Choroid plexus epithelial cell (primary cell): ENCODE measurements at regions not wholly inside any gene's neighbourhood (a gene's known extent, or its start where the extent isn't known, plus 50 kb on each side); places are given as distances from the start of the nearest gene placed in this dataset.

Experiments
- DNase-seq: peaks from one replicate; pipeline ENCODE4 v3.0.0-alpha.2; 2010; ENCODE audit warnings: low read depth
- H3K4me3 ChIP-seq: 2 replicates; pipeline ENCODE4 v1.5.1; 2011; ENCODE audit warnings: low read depth, mild to moderate bottlenecking, control low read depth, low read length, moderate library complexity
- CTCF ChIP-seq: conservative IDR thresholded peaks from 2 replicates; pipeline ENCODE4 v1.5.1; 2011; ENCODE audit warnings: low read depth, mild to moderate bottlenecking, control low read depth, inconsistent platforms, low read length, moderate library complexity

- TF ChIP-seq CTCF, result no peak
- no peak for DNase-seq
- H3K4me3 ChIP-seq, result no peak overlapping the region
These were observed 639.4 kb upstream of the INTU start for GRCh38 chr4:126993351-126993750.

GRCh38 chr4:126995235-126995634 is 637.5 kb upstream of the INTU start:
- no peak overlapping the region for H3K4me3 ChIP-seq
- no peak for TF ChIP-seq CTCF
- no peak for DNase-seq

DNA sequence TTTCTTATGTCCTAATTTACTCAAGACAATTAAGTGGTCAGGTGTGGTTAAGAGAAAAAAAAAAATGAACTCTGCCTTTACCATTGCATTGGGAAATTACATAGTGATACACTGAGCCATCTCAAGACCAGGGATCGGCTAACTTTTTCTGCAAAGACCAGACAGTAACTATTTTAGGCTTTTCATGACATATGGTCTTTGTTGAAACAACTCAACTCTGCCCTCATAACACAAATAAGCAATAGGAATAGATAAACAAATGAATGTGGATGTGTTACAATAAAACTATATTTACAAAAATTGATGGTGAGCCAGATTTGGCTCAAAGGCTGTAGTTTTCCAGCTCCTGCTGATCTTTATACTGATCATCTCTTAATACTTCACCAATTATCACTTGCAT is 632.6 kb upstream of the INTU start:
- TF ChIP-seq CTCF, result no peak
- peak; percentile 27 for DNase-seq

GRCh38 chr4:127000846-127001245 is 631.9 kb upstream of the INTU start:
- TF ChIP-seq CTCF, result no peak
- no peak for DNase-seq
- H3K4me3 ChIP-seq, result no peak overlapping the region

More for the DNA sequence above, 632.6 kb upstream of the INTU start:
- no peak overlapping the region for H3K4me3 ChIP-seq

GRCh38 chr4:127001933-127002332 is 630.8 kb upstream of the INTU start:
- DNase-seq, result no peak
- H3K4me3 ChIP-seq, result no peak overlapping the region
- no peak for TF ChIP-seq CTCF

DNA sequence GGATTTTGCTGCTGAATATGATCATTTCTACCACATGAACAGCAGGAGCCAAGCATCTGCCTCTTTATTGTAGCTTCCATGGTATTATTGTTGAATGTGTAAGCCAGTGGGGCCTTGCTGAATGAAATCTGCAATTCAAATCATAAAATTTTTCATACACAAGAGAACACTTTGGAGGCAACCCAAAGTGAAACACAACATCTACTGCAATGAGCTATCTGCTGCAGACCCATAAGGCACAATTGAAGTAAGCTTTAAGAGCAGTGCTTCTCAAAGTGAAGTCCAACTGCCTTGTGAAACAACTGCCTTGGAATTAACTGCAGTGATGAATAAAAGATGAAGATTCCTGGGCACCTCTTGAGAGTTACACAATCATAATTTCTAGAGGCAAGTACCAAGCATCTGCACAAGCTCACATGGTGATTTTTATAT is 626.3 kb upstream of the INTU start:
- no peak for TF ChIP-seq CTCF
- DNase-seq, result no peak
- H3K4me3 ChIP-seq, result no peak overlapping the region

DNA sequence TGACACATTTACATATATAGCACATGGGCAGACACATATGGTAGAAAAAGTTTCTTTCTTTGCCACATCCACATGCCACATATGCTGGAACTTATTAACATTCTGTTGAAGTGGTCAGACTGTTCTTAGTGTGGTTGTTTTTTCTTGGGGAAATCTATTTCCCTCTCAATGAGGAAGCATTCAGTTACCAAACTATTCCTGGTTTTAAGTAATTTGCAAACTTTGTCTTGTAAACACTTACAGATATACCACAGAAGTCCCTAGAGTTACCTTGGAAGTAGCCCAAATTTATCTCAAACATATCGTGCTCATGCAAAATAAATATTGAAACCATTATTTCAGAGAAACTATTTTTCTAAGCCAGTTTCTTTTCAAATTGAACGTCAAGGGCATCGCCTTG is 625.5 kb upstream of the INTU start:
- H3K4me3 ChIP-seq, result no peak overlapping the region
- DNase-seq, result no peak
- TF ChIP-seq CTCF, result no peak
